ENCODE measurements at regions not wholly inside any gene's neighbourhood (a gene's known extent, or its start where the extent isn't known, plus 50 kb on each side); places are given as distances from the start of the nearest gene placed in this dataset.

DNA sequence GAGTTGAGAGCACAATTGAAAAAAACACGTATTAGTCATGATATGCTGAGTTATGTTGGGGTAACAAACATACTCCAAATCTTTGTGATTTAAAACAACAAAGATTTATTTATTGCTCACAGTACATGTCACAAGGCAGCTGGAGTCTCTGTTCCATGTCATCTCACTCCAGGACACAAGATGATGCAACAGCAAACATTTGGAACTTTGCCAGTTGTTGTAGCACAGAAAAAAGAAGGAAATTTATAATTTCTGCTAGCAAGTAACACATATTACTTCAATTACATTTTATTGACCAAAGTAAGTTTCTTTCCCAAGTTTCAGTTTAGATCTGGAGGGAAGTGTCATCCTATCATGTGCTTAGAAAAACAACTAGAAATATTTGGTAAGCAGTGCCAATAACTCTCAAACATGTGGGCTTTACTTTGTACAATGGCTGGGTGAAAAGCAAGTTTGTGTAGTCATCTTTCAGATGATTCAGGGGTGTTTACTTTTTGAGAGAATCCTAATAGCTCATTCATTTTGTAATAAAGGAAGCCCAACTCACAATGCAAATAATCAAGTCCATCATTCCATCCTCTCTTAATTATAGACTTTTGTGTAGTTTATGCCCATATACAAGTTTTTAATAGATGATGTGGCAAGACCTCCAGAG, 452.3 kb downstream of the ZIC3 start:
- Histone ChIP-seq H3K27ac (no peak overlapping the region), H3K4me2 (ENCODE audit: low read length) (no peak overlapping the region), H3K9me3 (ENCODE audit: control insufficient read depth, low read length) (no peaks in the 10 kb centered on the region), H3K79me2 (no peaks in the 10 kb centered on the region), H3K4me3 (ENCODE audit: low read depth, low read length) (no peak overlapping the region), H3K9ac (no peak overlapping the region), H3K4me1 (no peaks in the 10 kb centered on the region), H3K27me3 (ENCODE audit: control insufficient read depth, insufficient read depth, low read length) (no peaks in the 10 kb centered on the region), H3K36me3 (ENCODE audit: control insufficient read depth, insufficient read depth, low read length) (no peaks in the 10 kb centered on the region), H2AFZ (no peak overlapping the region)
- TF ChIP-seq, protein P1, sequence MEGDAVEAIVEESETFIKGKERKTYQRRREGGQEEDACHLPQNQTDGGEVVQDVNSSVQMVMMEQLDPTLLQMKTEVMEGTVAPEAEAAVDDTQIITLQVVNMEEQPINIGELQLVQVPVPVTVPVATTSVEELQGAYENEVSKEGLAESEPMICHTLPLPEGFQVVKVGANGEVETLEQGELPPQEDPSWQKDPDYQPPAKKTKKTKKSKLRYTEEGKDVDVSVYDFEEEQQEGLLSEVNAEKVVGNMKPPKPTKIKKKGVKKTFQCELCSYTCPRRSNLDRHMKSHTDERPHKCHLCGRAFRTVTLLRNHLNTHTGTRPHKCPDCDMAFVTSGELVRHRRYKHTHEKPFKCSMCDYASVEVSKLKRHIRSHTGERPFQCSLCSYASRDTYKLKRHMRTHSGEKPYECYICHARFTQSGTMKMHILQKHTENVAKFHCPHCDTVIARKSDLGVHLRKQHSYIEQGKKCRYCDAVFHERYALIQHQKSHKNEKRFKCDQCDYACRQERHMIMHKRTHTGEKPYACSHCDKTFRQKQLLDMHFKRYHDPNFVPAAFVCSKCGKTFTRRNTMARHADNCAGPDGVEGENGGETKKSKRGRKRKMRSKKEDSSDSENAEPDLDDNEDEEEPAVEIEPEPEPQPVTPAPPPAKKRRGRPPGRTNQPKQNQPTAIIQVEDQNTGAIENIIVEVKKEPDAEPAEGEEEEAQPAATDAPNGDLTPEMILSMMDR (IDR thresholded peaks at IDR 0.05) = no peak

DNA sequence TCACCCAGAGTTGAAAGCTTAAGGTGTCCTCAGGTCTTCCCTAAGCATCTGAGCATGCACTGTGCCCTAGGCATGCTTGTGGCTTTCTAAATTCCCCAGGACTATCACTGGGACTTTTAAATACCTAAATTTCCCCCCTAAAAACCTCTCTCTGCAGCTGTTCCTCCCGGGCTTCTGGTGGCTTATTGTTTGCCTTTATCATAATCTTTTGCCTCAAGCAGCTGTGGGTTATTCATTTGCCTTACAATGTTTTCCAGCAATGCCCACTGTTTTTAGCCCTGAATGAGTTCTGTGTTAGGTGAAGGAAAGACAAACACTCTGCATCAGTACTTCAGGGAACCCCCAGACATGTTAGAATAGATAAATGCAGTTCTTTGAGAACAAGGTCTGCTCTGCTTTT, 455.0 kb downstream of the ZIC3 start:
- Histone ChIP-seq H3K27ac (no peak overlapping the region), H3K36me3 (ENCODE audit: control insufficient read depth, insufficient read depth, low read length) (no peaks in the 10 kb centered on the region), H2AFZ (no peak overlapping the region), H3K9ac (no peak overlapping the region), H3K4me1 (no peaks in the 10 kb centered on the region), H3K9me3 (ENCODE audit: control insufficient read depth, low read length) (no peaks in the 10 kb centered on the region), H3K27me3 (ENCODE audit: control insufficient read depth, insufficient read depth, low read length) (no peaks in the 10 kb centered on the region), H3K4me3 (ENCODE audit: low read depth, low read length) (no peak overlapping the region), H3K4me2 (ENCODE audit: low read length) (no peak overlapping the region), H3K79me2 (no peaks in the 10 kb centered on the region)
- TF ChIP-seq, protein P1 (IDR thresholded peaks at IDR 0.05) = no peak

- H2AFZ ChIP-seq = no peak overlapping the region
- H3K9me3 ChIP-seq (ENCODE audit: control insufficient read depth, low read length) = no peaks in the 10 kb centered on the region
- H3K27ac ChIP-seq = no peak overlapping the region
- no peaks in the 10 kb centered on the region for H3K79me2 ChIP-seq
- no peak overlapping the region for H3K4me2 ChIP-seq (ENCODE audit: low read length)
- no peaks in the 10 kb centered on the region for H3K36me3 ChIP-seq (ENCODE audit: control insufficient read depth, insufficient read depth, low read length)
- no peaks in the 10 kb centered on the region for H3K27me3 ChIP-seq (ENCODE audit: control insufficient read depth, insufficient read depth, low read length)
- TF ChIP-seq, protein P1 (IDR thresholded peaks at IDR 0.05) = no peak
- no peak overlapping the region for H3K9ac ChIP-seq
- no peaks in the 10 kb centered on the region for H3K4me1 ChIP-seq
- H3K4me3 ChIP-seq (ENCODE audit: low read depth, low read length) = no peak overlapping the region
These were observed 460.3 kb downstream of the ZIC3 start for GRCh38 chrX:138026211-138026610.

DNA sequence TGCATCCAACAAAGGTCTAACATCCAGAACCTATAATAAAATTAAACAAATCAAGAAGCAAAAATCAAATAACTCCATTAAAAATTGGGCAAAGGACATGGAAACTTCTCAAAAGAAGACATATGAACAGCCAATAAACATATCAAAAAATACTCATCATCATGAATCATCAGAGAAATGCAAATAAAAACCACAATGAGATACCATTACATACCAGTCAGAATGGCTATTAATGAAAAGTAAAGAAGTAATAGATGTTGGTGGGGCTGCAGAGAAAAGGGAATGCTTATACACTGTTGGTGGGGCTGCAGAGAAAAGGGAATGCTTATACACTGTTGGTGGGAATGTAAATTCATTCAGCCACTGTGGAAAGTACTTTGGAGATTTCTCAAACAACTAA, 465.8 kb downstream of the ZIC3 start:
- Histone ChIP-seq H3K27me3 (ENCODE audit: control insufficient read depth, insufficient read depth, low read length) (no peaks in the 10 kb centered on the region), H3K4me3 (ENCODE audit: low read depth, low read length) (no peak overlapping the region), H3K27ac (no peak overlapping the region), H3K9ac (no peak overlapping the region), H3K36me3 (ENCODE audit: control insufficient read depth, insufficient read depth, low read length) (no peaks in the 10 kb centered on the region), H3K9me3 (ENCODE audit: control insufficient read depth, low read length) (no peaks in the 10 kb centered on the region), H3K4me2 (ENCODE audit: low read length) (no peak overlapping the region), H3K79me2 (no peaks in the 10 kb centered on the region), H3K4me1 (no peaks in the 10 kb centered on the region), H2AFZ (no peak overlapping the region)
- TF ChIP-seq, protein P1 (IDR thresholded peaks at IDR 0.05) = no peak

DNA sequence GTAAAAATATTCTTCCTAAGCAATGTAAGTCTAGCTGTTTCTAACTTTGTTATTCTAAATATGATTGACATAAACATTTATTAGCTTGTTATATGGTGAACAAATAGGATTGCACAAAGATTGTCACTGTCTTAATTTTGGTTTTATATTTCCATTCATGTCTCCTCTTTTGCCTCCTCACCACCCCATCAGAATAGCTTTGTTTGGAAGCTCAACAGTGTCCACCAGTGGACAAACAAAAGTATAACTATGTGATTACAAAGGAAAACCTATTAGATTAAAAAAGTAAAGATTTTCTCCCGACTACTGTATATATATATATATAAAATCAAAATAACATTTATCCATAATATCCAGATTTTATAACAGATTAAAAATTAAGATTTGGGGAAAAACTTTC, 468.2 kb downstream of the ZIC3 start:
- no peak overlapping the region for H3K4me2 ChIP-seq (ENCODE audit: low read length)
- no peak overlapping the region for H3K9ac ChIP-seq
- no peaks in the 10 kb centered on the region for H3K36me3 ChIP-seq (ENCODE audit: control insufficient read depth, insufficient read depth, low read length)
- H3K79me2 ChIP-seq = no peaks in the 10 kb centered on the region
- no peaks in the 10 kb centered on the region for H3K4me1 ChIP-seq
- TF ChIP-seq, protein P1 (IDR thresholded peaks at IDR 0.05) = no peak
- H3K4me3 ChIP-seq (ENCODE audit: low read depth, low read length) = no peak overlapping the region
- H3K27me3 ChIP-seq (ENCODE audit: control insufficient read depth, insufficient read depth, low read length) = no peaks in the 10 kb centered on the region
- H3K27ac ChIP-seq = no peak overlapping the region
- H3K9me3 ChIP-seq (ENCODE audit: control insufficient read depth, low read length) = no peaks in the 10 kb centered on the region
- no peak overlapping the region for H2AFZ ChIP-seq

Data from parathyroid adenoma (tissue), 2 donors.